Hypothalamus (tissue), 51 donors: ENCODE measurements at regions not wholly inside any gene's neighbourhood (a gene's known extent, or its start where the extent isn't known, plus 50 kb on each side); places are given as distances from the start of the nearest gene placed in this dataset.
A peak's percentile ranks its signal among the peaks of the same experiment; 100 is the strongest.
"Not testable (repeated sequence)": the region's sequence is repeated elsewhere in the genome, so short reads cannot be mapped to it uniquely, and the experiment has no call there.

Experiments
- DNase-seq, 51 donors: peaks; one replicate each; lab custom pipeline; 2025; lab: John Stamatoyannopoulos, UW

DNA sequence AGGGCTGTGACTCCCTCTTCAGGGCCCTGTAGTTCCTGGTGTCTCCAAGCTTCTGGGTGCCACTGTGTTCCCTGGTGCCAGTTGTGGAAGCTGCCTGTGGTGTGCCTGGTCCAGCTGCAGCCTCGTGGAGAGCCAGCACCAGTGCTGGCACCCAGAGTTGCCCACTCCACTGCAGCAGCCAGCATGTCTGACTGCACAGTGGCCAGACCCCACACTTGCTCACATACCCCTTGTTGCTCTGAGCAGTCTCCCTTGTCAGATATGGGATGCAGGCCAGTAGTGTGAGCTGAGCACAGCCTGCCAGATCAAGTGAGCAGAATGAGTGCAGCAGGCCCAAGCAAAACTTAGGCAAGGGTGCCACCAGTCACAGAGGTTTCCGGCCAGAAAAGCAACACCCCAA is 108.6 kb downstream of the ZMAT1 start:
- no peak for DNase-seq

GRCh38 chrX:101817739-101818138 is 114.1 kb downstream of the ZMAT1 start:
- not testable (repeated sequence) for DNase-seq

- no peak for DNase-seq
Observed at GRCh38 chrX:101813200-101813599, 118.6 kb downstream of the ZMAT1 start.

GRCh38 chrX:101803451-101803850 is 128.4 kb downstream of the ZMAT1 start:
- DNase-seq = peak in 2 of 51 donors; percentile 0 to 4

DNA sequence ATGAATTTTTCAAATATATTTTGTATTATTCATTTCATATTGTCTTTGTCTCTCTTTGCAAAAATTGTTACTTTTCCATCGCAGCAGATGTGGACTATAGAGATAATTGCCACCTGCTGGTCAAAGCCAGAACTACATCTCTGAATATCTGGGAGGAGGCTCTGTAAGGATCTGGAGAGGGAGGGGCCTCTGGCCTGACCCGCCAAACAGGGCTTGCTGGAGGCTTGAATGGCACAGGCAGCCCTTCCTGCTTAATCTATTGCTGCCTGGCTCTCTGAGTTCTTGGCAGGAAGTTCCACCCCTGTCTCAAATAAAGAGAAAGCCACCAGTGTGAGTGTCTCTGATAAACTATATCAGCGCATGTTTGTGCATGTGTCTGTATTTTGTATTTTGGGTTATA is 132.4 kb downstream of the ZMAT1 start:
- peak in 47 of 51 donors; percentile 0 to 83 (median 54) for DNase-seq

- no peak for DNase-seq
Observed at GRCh38 chrX:101787934-101788333, 128.3 kb upstream of the ARMCX2 start.

DNA sequence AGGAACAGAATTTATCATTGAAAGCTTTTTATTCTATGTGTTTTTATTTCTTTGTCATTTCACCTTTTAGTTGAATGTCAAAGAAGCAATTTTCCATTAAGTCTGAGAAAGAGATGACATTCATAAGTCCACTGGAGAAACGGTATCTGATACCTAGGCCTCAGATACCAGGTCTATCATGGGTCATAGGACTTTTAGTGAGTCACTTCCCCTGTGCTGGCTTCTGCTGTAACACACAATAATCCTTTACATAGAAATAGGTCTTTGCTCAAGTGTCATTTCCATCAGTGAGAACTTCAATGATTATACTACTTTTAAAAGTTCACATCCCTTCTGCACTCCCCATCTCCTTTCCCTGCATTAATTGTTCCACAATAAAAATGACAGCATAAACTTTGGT is 125.5 kb upstream of the ARMCX2 start:
- DNase-seq = no peak

- not testable (repeated sequence) for DNase-seq
Observed at GRCh38 chrX:101780421-101780820, 120.8 kb upstream of the ARMCX2 start.

GRCh38 chrX:101774340-101774739 is 114.7 kb upstream of the ARMCX2 start:
- DNase-seq = no peak

DNA sequence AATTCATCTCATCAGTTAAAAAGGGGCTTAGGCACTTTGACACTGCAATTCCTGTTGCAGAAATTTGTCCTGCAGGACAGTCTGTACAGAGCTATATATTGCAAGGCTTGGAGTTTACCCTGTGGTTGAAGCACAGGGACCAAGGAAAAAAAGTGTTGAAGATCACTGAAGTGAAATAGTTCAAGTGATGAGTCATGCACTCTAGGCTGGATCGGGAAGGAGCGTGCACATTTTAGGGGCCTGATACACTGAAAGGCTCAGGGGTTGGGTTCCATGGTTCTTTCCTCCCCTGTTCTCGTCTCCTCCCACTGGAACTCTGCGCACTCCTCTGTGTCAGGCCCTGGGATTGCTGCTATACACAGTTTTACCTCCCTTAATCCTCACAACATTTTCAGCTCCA is 104.9 kb upstream of the ARMCX2 start:
- no peak for DNase-seq

- peak in 12 of 51 donors; percentile 0 to 9 (median 1) for DNase-seq
Observed at GRCh38 chrX:101759000-101759399, 99.3 kb upstream of the ARMCX2 start.

DNA sequence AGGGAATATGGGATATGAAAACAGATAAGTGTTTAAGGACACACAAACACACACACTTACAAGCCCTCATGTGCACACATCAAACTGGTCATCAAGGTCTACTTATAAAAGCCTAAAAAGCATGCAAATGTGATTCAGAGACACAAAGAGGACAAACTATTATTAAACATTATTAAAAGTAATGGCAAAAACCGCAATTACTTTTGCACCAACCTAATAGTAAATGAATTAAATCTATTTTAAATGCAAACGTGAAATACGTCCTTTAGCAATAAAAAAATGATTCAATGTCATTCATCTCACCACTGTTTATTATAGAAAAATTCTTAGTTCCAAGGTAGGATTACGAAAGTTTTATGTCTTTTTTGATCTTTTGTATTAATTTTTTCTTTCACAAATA is 91.1 kb upstream of the ARMCX2 start:
- no peak for DNase-seq

- no peak for DNase-seq
Observed at GRCh38 chrX:101749436-101749835, 89.8 kb upstream of the ARMCX2 start.

DNA sequence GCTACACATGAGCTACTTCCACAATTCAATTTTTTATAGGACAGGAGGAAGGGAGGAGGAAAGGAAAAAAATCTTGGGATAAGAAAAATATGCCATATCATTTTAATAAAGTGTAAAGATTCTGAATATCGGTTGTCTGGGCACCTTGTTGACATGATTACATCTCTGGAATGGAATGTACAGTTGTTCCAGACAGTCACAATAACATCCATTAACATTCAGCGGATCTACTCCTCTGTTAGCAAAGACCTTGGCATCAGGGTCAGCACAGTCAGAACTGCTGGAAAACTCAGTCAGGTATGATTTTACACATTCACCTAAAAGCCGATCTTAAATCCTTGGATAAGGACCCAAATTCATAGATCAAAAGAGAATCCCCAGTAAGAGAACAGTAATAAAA is 85.4 kb upstream of the ARMCX2 start:
- no peak for DNase-seq

DNA sequence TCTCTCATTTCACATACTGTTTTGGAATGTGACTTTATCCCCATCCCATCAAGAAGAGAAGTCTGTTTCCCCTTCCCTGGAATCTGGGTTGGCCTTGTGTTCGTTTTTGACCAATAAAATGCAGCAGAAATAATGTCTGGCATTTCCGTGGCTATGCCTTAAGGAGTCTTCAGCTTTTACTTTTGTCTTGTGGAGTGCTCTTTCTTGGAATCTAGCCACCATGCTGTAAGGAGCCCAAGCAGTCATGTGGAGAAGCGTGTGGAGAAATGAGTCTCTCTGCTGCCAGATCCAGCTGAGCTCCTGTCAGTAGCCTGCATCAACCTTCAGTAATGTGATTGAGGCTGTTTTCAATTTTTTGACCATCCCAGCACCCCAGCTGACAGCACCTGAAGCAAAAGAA is 84.4 kb upstream of the ARMCX2 start:
- peak in 1 of 51 donors; percentile 0 for DNase-seq

DNA sequence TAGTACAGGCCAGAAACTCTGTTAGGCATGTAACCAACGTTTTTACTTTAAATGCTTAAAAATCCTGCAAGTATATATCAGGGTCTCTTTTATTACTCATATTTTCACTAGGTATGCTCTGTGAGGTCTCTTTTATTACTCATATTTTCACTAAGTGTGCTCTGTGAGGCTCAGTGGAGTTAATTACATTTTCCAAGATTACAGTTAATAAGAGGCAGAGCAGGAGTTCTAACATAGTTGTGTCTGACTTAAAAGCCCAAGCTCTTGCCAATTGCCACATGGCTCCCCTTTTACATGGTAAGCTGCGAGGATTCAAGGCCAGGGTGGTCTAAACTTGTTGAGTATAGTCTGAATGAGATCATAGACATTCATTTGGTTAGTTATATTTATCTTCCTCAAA is 81.0 kb upstream of the ARMCX2 start:
- DNase-seq = no peak

GRCh38 chrX:101738867-101739266 is 79.2 kb upstream of the ARMCX2 start:
- DNase-seq = not testable (repeated sequence)

GRCh38 chrX:101738411-101738810 is 78.8 kb upstream of the ARMCX2 start:
- not testable (repeated sequence) for DNase-seq

GRCh38 chrX:101736651-101737050 is 77.0 kb upstream of the ARMCX2 start:
- DNase-seq = no peak

DNA sequence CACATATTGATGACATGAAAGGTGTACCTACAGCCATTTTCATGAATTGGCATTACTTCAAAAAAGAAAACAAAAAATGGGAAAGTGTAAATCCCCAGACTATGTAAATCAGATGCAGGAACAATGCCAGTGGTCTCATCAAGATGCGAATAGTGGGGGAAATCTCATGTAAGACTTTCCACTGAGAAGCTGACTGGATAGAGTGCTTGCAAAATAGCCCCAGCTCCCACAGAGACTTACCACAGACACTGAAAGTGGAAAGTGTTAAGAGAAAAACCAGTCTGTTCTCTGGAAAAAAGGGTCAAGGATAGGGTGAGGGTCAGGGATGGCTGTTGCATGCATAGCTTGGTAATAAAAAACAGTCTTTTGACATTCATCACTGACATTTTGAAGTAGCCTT is 73.2 kb upstream of the ARMCX2 start:
- DNase-seq = no peak

GRCh38 chrX:101729986-101730385 is 70.3 kb upstream of the ARMCX2 start:
- DNase-seq = no peak
